GM18868 (cell line): ENCODE measurements at regions not wholly inside any gene's neighbourhood (a gene's known extent, or its start where the extent isn't known, plus 50 kb on each side); places are given as distances from the start of the nearest gene placed in this dataset.
"Not testable (repeated sequence)": the region's sequence is repeated elsewhere in the genome, so short reads cannot be mapped to it uniquely, and the experiment has no call there.

Source experiments
- ATAC-seq: cut with Tn5 transposase; IDR thresholded peaks from one replicate; pipeline ENCODE4 v1.9.1; 2021; ENCODE audit warnings: mild to moderate bottlenecking, moderate library complexity; ENCODE audit not compliant: unreplicated experiment

- ATAC-seq: not testable (repeated sequence)
These were observed 185.5 kb downstream of the ANXA1 start for GRCh38 chr9:73337182-73337581.

GRCh38 chr9:73344060-73344459 is 192.4 kb downstream of the ANXA1 start:
- no peak for ATAC-seq

GRCh38 chr9:73347123-73347522 is 195.5 kb downstream of the ANXA1 start:
- ATAC-seq: no peak

GRCh38 chr9:73347720-73348119 is 196.1 kb downstream of the ANXA1 start:
- ATAC-seq: no peak

GRCh38 chr9:73348471-73348870 is 196.8 kb downstream of the ANXA1 start:
- no peak for ATAC-seq

- ATAC-seq: no peak
These were observed 197.8 kb downstream of the ANXA1 start for GRCh38 chr9:73349476-73349875.

- ATAC-seq: no peak
These were observed 205.9 kb downstream of the ANXA1 start for GRCh38 chr9:73357607-73358006.

- ATAC-seq: no peak
These were observed 218.4 kb downstream of the ANXA1 start for GRCh38 chr9:73370053-73370452.

GRCh38 chr9:73371801-73372200 is 220.1 kb downstream of the ANXA1 start:
- no peak for ATAC-seq

- no peak for ATAC-seq
These were observed 228.7 kb downstream of the ANXA1 start for GRCh38 chr9:73380411-73380810.

GRCh38 chr9:73402081-73403028 is 250.7 kb downstream of the ANXA1 start:
- no peak for ATAC-seq

GRCh38 chr9:73411494-73411893 is 259.8 kb downstream of the ANXA1 start:
- no peak for ATAC-seq

GRCh38 chr9:73412874-73413273 is 261.2 kb downstream of the ANXA1 start:
- ATAC-seq: no peak

- no peak for ATAC-seq
These were observed 272.2 kb downstream of the ANXA1 start for GRCh38 chr9:73423891-73424290.

GRCh38 chr9:73426269-73426668 is 274.6 kb downstream of the ANXA1 start:
- no peak for ATAC-seq

GRCh38 chr9:73434826-73435225 is 283.2 kb downstream of the ANXA1 start:
- no peak for ATAC-seq

GRCh38 chr9:73437758-73438157 is 286.1 kb downstream of the ANXA1 start:
- ATAC-seq: peak; percentile 85

GRCh38 chr9:73439839-73440238 is 288.2 kb downstream of the ANXA1 start:
- ATAC-seq: not testable (repeated sequence)

GRCh38 chr9:73441223-73441622 is 289.6 kb downstream of the ANXA1 start:
- ATAC-seq: no peak

GRCh38 chr9:73441890-73442818 is 290.5 kb downstream of the ANXA1 start:
- ATAC-seq: no peak

GRCh38 chr9:73444821-73445220 is 293.2 kb downstream of the ANXA1 start:
- ATAC-seq: no peak

GRCh38 chr9:73445384-73445783 is 293.7 kb downstream of the ANXA1 start:
- not testable (repeated sequence) for ATAC-seq
